ENCODE measurements at regions not wholly inside any gene's neighbourhood (a gene's known extent, or its start where the extent isn't known, plus 50 kb on each side); places are given as distances from the start of the nearest gene placed in this dataset.

DNA sequence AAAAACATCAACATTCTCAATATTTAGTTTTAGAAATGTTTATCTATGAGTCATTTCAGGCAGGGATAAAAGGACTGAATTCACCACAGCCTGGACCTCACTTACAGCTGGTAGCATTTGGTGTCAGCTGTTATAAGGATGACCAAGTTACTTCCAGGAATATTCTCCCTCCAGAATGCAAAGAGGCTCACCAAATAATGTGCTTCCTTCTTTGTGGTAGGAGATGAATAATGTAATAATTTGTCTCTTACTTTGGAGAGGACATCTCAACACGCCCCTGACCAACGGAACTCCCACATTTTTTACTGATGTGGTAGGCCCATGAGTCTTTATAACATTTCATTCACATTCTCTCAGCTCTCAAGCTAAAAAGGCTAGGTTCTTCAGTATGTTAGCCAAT is 825.9 kb upstream of the GRAMD2B start:
- no peak for TF ChIP-seq NFXL1 (IDR thresholded peaks at IDR 0.05; ENCODE audit: borderline replicate concordance)
- TF ChIP-seq MYB (IDR thresholded peaks at IDR 0.05; ENCODE audit: borderline replicate concordance, low read depth, low read length): no peak
- TF ChIP-seq HDAC6 (IDR thresholded peaks at IDR 0.05; ENCODE audit: unreplicated experiment): no peak
- no peak for TF ChIP-seq KDM1A (IDR thresholded peaks at IDR 0.05; ENCODE audit: borderline replicate concordance)
- TF ChIP-seq SP1 (IDR thresholded peaks at IDR 0.05; ENCODE audit: low read depth, low read length): no peak
- TF ChIP-seq, protein P1, sequence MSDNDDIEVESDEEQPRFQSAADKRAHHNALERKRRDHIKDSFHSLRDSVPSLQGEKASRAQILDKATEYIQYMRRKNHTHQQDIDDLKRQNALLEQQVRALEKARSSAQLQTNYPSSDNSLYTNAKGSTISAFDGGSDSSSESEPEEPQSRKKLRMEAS (IDR thresholded peaks at IDR 0.05; ENCODE audit: low read depth, low read length): no peak
- TF ChIP-seq FOS (IDR thresholded peaks at IDR 0.05; ENCODE audit: borderline replicate concordance, extremely low read depth, insufficient read length): no peak
- TF ChIP-seq, protein P2, sequence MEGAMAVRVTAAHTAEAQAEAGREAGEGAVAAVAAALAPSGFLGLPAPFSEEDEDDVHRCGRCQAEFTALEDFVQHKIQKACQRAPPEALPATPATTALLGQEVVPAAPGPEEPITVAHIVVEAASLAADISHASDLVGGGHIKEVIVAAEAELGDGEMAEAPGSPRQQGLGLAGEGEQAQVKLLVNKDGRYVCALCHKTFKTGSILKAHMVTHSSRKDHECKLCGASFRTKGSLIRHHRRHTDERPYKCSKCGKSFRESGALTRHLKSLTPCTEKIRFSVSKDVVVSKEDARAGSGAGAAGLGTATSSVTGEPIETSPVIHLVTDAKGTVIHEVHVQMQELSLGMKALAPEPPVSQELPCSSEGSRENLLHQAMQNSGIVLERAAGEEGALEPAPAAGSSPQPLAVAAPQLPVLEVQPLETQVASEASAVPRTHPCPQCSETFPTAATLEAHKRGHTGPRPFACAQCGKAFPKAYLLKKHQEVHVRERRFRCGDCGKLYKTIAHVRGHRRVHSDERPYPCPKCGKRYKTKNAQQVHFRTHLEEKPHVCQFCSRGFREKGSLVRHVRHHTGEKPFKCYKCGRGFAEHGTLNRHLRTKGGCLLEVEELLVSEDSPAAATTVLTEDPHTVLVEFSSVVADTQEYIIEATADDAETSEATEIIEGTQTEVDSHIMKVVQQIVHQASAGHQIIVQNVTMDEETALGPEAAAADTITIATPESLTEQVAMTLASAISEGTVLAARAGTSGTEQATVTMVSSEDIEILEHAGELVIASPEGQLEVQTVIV (IDR thresholded peaks at IDR 0.05; ENCODE audit: borderline replicate concordance, partially characterized antibody): no peak
- TF ChIP-seq SMC3 (IDR thresholded peaks at IDR 0.05; ENCODE audit: borderline replicate concordance, low read length): no peak
- no peak for TF ChIP-seq CREB1 (IDR thresholded peaks at IDR 0.05; ENCODE audit: low read depth)
- Histone ChIP-seq H3K27me3 (replicated peaks in 1 of 2; ENCODE audit: control insufficient read depth in 2 of 2, insufficient read depth in 2 of 2, low read length in 1 of 2) (no peaks in the 10 kb centered on the region), H3K79me2 (ENCODE audit: control insufficient read depth, insufficient read depth, low read length) (no peaks in the 10 kb centered on the region), H4K20me1 (ENCODE audit: control insufficient read depth, insufficient read depth) (no peaks in the 10 kb centered on the region), H3K36me3 (ENCODE audit: control insufficient read depth in 2 of 2, insufficient read depth in 2 of 2, low read length in 1 of 2) (no peaks in the 10 kb centered on the region), H3K27ac (ENCODE audit: control insufficient read depth, insufficient read depth) (no peak overlapping the region), H2AFZ (ENCODE audit: control insufficient read depth, low read depth, low read length) (no peak overlapping the region), H3K4me1 (ENCODE audit: control insufficient read depth, insufficient read depth, low read length) (no peaks in the 10 kb centered on the region), H3K4me2 (ENCODE audit: control insufficient read depth, insufficient read depth) (no peak overlapping the region), H3K4me3 (no peak overlapping the region), H3K9me3 (replicated peaks; ENCODE audit: control insufficient read depth, insufficient read depth, low read length) (no peaks in the 10 kb centered on the region), H3K9ac (ENCODE audit: control insufficient read depth, insufficient read depth, low read length) (no peak overlapping the region)
- ChIA-PET RAD21 (ENCODE audit: unreplicated experiment) (no interaction called here), SMC1A (ENCODE audit: uncharacterized antibody, unreplicated experiment) (interaction anchor here (0.7 to 1.4 kb wide), 3 partner anchors 8 to 101 kb away, joined by 3 read pairs; no protein-coding TSS in a partner anchor), CTCF (interaction anchor here (0.6 to 0.7 kb wide), 2 partner anchors 11 to 908 kb away, joined by 3 read pairs; no protein-coding TSS in a partner anchor), POLR2A (no interaction called here)
- FAIRE-seq (no peak), DNase-seq (ENCODE audit: low read depth, low spot score) (no peak), ATAC-seq (no peak)
- WGBS (ENCODE audit: insufficient coverage, insufficient replicate concordance, low lambda C conversion rate, missing lambda C conversion rate): 3% methylated on average over 2 of the region's 2 CpGs
- in situ Hi-C loops (cut with MboI) (no loop called here), intact Hi-C loops (cut with micrococcal nuclease; ENCODE audit: unreplicated experiment) (no loop called here)
- no TSS peak for BruUV-seq (replicated peaks)

All from GM12878 (cell line).